ENCODE measurements at regions not wholly inside any gene's neighbourhood (a gene's known extent, or its start where the extent isn't known, plus 50 kb on each side); places are given as distances from the start of the nearest gene placed in this dataset.

DNA sequence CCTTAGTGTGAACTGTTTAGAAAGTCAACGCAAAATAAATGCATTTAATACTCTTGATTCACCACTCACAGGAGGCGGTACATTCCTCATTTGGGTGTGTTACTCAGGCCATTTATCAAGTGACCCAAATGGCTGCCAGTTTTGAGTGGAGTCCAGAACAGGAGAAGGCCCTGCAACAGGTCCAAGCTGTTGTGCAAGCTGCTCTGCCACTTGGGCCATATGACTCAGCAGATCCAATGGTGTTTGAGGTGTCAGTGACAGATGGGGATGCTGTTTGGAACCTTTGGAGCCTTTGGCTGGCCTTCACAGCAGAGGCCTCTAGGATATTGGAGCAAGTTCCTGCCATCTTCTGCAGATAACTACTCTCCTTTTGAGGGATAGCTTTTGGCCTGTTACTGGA is 609.2 kb downstream of the KCNT2 start:
- no peak for DNase-seq

GRCh38 chr1:195981448-195982139 is 626.6 kb downstream of the KCNT2 start:
- DNase-seq = no peak

DNA sequence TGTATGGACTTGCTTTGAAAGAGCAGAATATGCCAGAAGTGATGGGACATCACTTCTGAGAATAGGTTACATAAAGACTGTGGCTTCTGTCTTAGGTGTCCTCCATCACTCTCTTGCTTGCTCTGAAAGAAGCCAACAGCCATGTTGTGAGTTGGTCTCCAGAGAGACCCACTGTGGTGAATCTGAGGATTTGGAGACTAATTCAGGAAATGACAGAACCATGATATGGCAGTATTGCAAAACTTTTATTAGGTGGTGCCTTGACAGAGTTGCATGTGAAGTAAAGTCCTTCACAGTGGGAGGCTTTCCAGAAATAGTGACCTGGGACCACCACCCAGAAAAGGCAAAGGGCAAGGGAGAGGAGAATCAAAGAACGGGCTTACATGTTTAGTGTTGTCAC is 628.6 kb downstream of the KCNT2 start:
- no peak for DNase-seq

DNA sequence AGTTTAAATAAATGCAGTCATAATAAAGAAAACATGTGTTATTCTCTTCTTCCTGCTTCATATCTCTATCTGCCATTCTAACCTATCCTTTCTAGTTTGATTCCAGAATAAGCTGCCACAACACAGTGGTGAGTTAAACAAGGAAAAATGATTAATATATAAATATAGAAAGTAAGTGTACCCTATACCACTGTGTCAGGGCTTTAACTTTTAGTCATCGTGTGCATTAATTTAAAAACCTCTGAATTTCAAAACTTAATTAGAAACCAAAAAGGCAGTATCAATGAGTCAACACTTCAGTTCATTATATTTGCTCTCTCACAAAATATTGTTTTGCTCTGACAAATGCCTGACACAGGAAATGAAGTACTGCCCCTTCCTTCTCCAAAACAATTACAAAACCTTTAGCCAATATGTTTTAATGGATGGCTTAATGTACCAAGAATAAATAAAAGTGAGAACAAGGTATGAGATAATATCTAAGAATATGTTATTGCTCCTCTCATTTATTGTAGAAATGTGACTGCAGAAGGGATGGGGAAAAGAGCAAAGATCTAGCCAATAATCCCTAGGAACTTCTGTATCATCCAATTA is 634.8 kb downstream of the KCNT2 start:
- no peak for DNase-seq

GRCh38 chr1:195971589-195971988 is 636.7 kb downstream of the KCNT2 start:
- no peak for DNase-seq

DNA sequence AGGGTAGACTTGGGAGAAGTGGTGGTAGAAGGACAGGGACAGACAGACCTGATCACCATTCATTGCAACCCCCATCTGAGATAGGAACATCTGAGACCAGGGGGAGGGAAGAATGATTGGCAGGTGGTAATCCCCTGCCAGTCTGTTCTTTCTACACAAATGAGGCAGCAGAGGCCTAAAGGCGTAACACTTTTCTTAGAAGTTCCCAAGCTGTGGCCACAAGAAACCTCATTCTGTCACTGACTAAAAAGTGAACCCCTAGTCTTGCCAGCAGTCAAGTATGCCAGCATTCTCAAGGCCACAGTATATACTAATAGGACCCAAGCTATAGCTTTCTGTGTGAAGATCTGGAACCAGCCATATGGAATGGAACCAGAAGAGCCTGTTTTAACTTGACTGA is 638.0 kb downstream of the KCNT2 start:
- DNase-seq = no peak

DNA sequence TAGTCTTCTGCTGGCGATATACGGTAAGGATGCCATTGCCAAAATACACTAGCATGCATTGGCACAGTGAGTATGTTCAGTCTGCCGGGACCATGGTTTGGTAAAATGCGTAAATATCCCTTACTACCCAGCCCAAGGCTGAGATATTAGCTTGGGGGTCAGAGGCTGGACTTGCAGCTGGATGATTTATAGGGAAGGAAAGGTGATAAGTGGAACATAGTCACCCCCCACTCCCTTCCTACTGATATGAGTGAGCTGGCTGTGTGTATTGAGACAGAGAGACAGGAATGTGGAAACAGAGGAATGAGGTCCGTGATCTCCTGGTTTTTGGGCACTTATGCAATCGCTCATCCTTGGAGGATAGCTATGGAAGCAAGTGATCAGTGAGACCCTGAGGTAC is 642.8 kb downstream of the KCNT2 start:
- DNase-seq = no peak

DNA sequence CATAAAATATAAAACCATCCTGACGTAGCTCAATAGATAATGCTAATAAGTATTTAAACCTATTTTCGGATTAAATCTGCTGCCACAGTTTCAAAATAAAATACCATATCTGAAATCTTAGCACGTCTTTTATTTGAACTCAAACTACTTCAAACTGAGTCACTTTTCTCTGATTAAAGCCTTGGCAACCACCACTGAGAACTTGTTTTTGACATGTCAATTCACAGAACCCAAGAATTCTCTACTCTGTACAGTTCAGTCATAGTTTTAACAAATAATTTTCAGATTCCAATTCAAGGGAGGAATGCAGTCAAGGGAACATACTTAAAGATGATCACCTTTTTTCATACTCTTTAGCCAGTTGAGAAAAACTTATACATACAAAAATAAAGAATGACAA is 643.2 kb downstream of the KCNT2 start:
- no peak for DNase-seq

DNA sequence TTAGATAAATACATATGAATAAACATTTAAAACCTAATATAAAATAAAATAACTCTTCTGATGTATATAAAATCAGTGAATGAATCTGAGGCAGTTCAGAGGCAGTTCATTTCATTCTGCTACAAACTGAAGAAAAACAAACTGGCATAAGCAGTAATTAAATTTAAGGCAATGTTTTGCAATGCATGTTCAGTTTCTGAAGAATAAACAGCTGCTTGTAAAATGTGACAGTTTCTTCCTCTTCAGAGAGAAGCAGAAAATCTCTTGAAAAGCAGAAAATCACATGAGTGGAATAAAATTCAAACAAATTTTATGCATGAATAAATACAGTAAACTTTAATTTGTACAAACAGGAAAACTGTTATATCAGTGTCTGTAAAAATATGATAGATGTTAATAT is 643.7 kb downstream of the KCNT2 start:
- DNase-seq = no peak

DNA sequence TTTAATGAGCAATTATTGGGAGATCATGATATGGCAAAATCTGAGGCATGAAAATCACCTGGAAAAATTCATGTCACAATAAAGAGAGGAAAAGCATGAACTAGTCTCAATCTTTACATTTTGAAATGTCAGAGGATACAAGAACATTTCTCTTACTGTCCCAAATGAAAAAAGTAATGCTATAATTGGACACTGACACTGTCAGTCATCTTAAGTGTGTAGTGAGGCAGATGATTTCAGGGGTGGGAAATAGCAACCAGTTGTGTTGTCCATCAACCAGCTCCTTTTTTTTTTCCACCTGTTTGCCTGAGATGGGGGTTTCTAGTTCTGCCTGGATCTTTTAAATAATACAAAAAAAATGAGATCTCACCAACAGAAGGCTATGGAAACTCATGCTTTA is 646.2 kb downstream of the KCNT2 start:
- DNase-seq = no peak

- DNase-seq = no peak
These were observed 647.7 kb downstream of the KCNT2 start for GRCh38 chr1:195960580-195960979.

- DNase-seq = no peak
These were observed 650.1 kb downstream of the KCNT2 start for GRCh38 chr1:195958131-195958530.

DNA sequence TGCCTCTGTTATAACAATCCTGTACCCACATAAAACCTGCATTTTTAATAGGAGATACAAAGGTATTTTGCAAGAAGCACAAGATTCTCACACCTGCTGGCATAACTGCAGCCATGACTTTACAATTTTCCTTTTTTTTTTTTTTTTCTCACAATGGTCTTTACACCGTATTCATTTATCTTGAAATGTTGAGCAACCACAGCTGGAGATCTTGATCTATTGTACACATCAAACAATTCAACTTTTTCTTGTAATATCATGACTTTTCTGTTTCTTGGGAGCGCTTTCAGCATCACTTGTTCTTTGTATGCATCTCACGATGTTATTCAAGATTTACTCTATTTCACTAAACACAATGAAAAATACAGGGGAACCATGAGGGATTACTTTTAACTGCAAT is 651.4 kb downstream of the KCNT2 start:
- no peak for DNase-seq

GRCh38 chr1:195954848-195955247 is 653.4 kb downstream of the KCNT2 start:
- DNase-seq = no peak

DNA sequence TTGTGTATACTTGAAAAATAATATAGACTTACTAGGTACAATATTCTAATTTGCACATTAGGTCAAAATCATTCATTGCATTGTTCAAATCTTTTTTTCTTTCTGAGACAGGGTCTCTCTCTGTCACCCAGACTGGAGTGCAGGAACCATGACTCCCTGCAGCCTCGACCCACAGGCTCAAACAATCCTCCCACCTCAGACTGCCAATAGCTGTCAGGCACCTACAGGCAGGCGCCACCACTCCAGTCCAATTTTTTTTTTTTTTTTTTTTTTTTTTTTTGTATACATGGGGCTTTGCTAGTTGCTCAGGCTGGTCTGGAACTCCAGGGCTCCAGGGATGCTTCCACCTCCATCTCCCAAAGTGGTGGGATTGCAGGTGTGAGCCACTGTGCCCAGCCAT is 656.9 kb downstream of the KCNT2 start:
- DNase-seq = no peak

- DNase-seq = no peak
These were observed 659.9 kb downstream of the KCNT2 start for GRCh38 chr1:195948123-195948895.

DNA sequence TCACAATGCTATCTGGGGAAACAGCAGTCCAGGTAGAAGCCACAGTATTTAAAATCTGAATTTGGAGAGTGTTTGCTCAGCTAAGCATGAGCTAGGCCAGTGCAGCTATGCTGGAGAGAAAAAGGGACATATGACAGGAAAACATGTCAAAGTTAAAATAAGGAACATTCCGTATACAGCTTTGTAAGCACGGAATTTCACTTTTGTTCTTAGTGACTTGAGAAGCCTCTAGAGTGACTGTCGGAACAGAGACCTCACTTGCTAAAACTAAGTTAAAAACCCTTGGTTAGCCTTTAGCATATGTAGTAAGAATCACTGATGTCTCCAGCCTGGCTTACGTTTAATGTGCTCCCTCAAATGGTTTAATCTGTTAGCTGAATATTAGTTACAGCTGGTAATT is 661.7 kb downstream of the KCNT2 start:
- no peak for DNase-seq

- no peak for DNase-seq
These were observed 666.4 kb downstream of the KCNT2 start for GRCh38 chr1:195941795-195942194.

DNA sequence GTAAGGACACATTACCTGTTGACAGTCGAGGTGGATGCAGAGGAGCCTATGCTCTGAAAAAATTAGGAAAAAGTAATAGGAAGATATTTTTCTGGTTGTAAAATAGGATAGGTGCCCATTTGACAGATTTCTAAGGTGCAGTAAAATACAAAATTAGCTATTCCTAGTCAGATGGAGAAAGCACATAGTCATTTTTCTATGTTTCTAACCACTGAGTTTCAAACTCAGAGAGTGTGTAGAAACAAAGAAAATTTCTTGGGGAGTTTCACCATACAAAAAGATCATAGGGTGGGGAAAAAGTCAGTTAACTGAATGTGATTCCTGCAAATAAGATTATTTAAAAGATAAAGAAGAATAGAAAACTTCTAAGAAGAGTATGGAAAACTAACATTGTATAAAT is 666.9 kb downstream of the KCNT2 start:
- no peak for DNase-seq

DNA sequence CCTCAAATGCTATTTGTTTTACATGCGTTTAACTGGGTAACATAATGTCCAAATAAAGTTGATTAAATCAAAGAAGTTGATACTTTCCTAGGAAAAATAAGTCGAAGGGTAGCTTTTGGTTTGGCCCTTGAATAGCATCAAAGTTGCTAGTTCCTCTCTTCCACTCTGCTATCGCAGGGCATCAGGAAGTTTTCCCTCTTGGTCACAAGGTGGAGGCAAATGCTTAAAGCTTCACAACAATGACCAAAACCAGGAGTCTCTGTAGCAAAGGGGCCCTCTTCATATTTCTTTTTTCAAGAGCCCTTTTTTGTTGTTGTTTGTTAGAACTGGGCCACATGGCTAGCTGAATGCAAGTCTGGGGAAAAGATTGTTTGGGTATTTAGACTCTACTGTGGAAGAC is 668.4 kb downstream of the KCNT2 start:
- DNase-seq = no peak

GRCh38 chr1:195934817-195935553 is 673.3 kb downstream of the KCNT2 start:
- DNase-seq = no peak

DNA sequence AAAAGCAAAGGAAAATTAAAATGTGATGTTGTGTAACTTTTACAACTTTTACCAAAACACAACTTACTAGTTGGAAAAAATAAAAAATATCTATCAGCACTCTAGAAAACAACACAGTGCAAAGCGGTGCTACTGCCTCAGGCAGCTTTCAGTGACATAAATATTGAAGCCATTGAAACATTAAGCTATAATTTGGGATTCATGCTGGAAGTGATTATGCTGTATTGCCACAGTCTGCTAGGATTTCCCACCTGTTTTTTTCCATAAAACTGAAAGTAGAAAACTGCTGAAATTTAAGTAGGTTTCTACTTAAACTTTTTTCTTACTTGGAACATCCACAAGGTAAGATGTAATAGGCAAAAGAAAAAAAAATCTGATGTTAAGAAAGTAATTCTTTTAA is 674.4 kb downstream of the KCNT2 start:
- DNase-seq = no peak

DNA sequence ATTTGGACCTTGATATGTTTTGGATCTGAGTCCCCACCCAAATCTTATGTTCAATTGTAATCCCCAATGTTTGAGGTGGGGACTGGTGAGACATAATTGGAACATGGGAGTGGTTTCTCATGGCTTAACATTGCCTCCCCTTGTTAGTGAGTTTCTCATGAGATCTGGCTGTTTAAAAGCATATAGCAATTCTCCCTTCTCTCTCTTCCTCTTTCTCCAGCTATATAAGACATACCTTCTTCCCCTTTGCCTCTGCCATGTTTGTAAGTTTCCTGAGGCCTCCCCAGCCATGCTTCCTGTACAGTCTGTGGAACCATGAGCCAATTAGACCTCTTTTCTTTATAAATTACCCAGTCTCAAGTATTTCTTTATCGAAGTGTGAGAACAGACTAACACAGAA is 692.4 kb downstream of the KCNT2 start:
- DNase-seq = no peak

- DNase-seq = no peak
These were observed 699.2 kb downstream of the KCNT2 start for GRCh38 chr1:195909061-195909460.
